Smooth muscle cell (in vitro differentiated cells): ENCODE measurements at regions not wholly inside any gene's neighbourhood (a gene's known extent, or its start where the extent isn't known, plus 50 kb on each side); places are given as distances from the start of the nearest gene placed in this dataset.

ENCODE experiments used
- DNase-seq: peaks from one replicate; lab custom pipeline; 2025; ENCODE audit not compliant: unreplicated experiment; lab: John Stamatoyannopoulos, UW
- H2AFZ ChIP-seq: fragments of 200-600 bp; sonication (generic); 2 replicates; pipeline ENCODE4 v1.6.0; 2016; ENCODE audit warnings: antibody characterized with exemption, low read depth, mild to moderate bottlenecking
- H3F3A ChIP-seq: fragments of 200-600 bp; sonication (generic); 2 replicates; pipeline ENCODE4 v1.6.0; 2017; ENCODE audit warnings: antibody characterized with exemption, low read depth
- H3K27ac ChIP-seq: fragments of 200-600 bp; sonication (generic); 2 replicates; pipeline ENCODE4 v1.5.1; 2016; ENCODE audit warnings: low read depth, mild to moderate bottlenecking
- H3K27me3 ChIP-seq: fragments of 200-600 bp; sonication (generic); 2 replicates; pipeline ENCODE4 v1.6.1; 2016; ENCODE audit warnings: low read depth, mild to moderate bottlenecking
- H3K36me3 ChIP-seq: fragments of 200-600 bp; sonication (generic); 2 replicates; pipeline ENCODE4 v1.5.1; 2016; ENCODE audit warnings: low read depth
- H3K4me1 ChIP-seq: fragments of 200-600 bp; sonication (generic); 2 replicates; pipeline ENCODE4 v1.5.1; 2016; ENCODE audit warnings: low read depth
- H3K4me2 ChIP-seq: fragments of 200-600 bp; sonication (generic); 2 replicates; pipeline ENCODE4 v1.6.0; 2016; ENCODE audit warnings: mild to moderate bottlenecking
- H3K4me3 ChIP-seq: fragments of 200-600 bp; sonication (generic); 2 replicates; pipeline ENCODE4 v1.5.1; 2016; ENCODE audit warnings: mild to moderate bottlenecking
- H3K79me2 ChIP-seq: fragments of 200-600 bp; sonication (generic); 2 replicates; pipeline ENCODE4 v1.6.0; 2016; ENCODE audit warnings: low read depth, mild to moderate bottlenecking
- H3K9ac ChIP-seq: fragments of 200-600 bp; sonication (generic); 2 replicates; pipeline ENCODE4 v1.6.0; 2016; ENCODE audit warnings: low read depth
- H3K9me3 ChIP-seq: fragments of 200-600 bp; sonication (generic); replicated peaks from 2 replicates; pipeline ENCODE4 v1.5.1; 2016; ENCODE audit warnings: low read depth
- H4K20me1 ChIP-seq: fragments of 200-600 bp; sonication (generic); 2 replicates; pipeline ENCODE4 v1.6.0; 2016; ENCODE audit warnings: low read depth
- WGBS: methylation state at CpG from one replicate; pipeline ENCODE4 v1.1.7; 2016; ENCODE audit warnings: low lambda C conversion rate; 5-methylcytosine and 5-hydroxymethylcytosine counted together
- TF ChIP-seq, protein P1 (sequence below): fragments of 200-600 bp; sonication (generic); IDR thresholded peaks from 2 replicates; pipeline ENCODE4 v1.5.1; 2017; ENCODE audit warnings: borderline replicate concordance, mild to moderate bottlenecking, antibody characterized with exemption; ENCODE audit not compliant: insufficient read depth, poor library complexity, severe bottlenecking

DNA sequence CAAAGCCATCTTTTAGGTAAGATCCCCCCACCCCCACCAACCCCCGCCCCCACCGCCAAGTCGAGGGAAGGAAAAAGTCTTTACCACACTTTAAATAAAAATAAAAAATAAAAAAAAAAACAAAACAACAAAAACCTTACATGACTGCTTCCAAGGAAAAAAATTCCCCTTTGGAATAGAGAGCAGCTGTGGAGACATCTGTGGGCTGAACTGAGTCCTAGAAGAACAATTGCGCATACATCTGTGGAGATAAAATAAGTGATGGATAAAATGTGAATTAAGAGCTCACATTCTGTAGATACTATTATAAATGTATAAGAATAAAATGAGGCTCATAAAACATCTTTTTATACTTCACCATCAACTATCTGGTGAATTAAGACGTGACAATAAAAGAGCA is 601.7 kb upstream of the AGTR1 start:
- H3K4me2 ChIP-seq, result no peak overlapping the region
- H3F3A ChIP-seq, result no peaks in the 10 kb centered on the region
- H2AFZ ChIP-seq, result no peak overlapping the region
- H3K9me3 ChIP-seq, result no peaks in the 10 kb centered on the region
- DNase-seq, result no peak
- H3K27ac ChIP-seq, result no peak overlapping the region
- WGBS, result 74% methylated on average over 4 of the region's 5 CpGs
- H3K79me2 ChIP-seq, result no peaks in the 10 kb centered on the region
- H3K36me3 ChIP-seq, result no peaks in the 10 kb centered on the region
- H3K4me1 ChIP-seq, result no peaks in the 10 kb centered on the region
- H3K4me3 ChIP-seq, result no peak overlapping the region
- no peaks in the 10 kb centered on the region for H3K27me3 ChIP-seq
- H4K20me1 ChIP-seq, result no peaks in the 10 kb centered on the region
- H3K9ac ChIP-seq, result no peak overlapping the region
- TF ChIP-seq, protein P1, sequence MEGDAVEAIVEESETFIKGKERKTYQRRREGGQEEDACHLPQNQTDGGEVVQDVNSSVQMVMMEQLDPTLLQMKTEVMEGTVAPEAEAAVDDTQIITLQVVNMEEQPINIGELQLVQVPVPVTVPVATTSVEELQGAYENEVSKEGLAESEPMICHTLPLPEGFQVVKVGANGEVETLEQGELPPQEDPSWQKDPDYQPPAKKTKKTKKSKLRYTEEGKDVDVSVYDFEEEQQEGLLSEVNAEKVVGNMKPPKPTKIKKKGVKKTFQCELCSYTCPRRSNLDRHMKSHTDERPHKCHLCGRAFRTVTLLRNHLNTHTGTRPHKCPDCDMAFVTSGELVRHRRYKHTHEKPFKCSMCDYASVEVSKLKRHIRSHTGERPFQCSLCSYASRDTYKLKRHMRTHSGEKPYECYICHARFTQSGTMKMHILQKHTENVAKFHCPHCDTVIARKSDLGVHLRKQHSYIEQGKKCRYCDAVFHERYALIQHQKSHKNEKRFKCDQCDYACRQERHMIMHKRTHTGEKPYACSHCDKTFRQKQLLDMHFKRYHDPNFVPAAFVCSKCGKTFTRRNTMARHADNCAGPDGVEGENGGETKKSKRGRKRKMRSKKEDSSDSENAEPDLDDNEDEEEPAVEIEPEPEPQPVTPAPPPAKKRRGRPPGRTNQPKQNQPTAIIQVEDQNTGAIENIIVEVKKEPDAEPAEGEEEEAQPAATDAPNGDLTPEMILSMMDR, result no peak

DNA sequence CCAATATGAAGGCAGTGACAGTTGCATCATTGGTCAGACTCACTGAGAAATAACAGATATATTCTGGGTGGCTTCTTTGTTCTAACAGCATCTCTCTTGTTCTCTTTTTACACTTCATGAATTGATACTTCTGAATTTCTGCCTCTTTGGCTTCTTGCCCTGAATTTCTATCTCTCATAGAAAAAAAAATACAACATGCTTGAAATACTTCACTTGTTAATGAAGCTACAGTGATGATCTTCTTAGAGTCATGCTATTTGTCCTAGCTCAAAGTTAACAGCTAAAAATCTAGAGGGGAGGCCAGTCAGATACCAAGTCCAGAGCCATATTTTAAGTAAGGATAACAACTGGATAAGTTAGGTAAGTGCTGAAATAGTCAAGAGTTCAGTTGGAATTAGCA is 597.2 kb upstream of the AGTR1 start:
- TF ChIP-seq, protein P1, result no peak

DNA sequence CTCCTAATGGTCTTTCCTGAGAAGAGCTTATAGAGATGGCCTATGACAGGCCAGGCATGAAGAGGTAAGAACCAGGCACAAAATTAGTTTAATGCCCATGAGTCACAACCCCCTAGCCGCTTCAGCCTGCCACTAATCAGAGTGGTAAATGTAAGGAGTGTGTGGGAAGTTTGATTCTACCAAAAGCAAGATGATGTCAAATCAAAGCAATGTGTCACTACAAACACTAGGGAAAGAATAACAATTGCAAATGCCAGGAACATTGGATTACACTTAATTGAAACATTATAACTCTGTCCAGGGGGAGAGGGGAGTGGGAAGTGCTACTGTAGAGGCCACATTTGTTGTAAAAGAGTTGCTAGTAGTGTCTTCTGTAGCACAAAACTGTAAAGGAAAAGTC is 596.6 kb upstream of the AGTR1 start:
- no peaks in the 10 kb centered on the region for H3K36me3 ChIP-seq
- H3K27me3 ChIP-seq, result no peaks in the 10 kb centered on the region
- no peak overlapping the region for H3K9ac ChIP-seq
- peak overlapping the region; percentile 10 for H2AFZ ChIP-seq
- no peak overlapping the region for H3K27ac ChIP-seq
- no peaks in the 10 kb centered on the region for H3K4me1 ChIP-seq
- no peaks in the 10 kb centered on the region for H3K79me2 ChIP-seq
- H3K4me3 ChIP-seq, result no peak overlapping the region
- H3F3A ChIP-seq, result no peaks in the 10 kb centered on the region
- TF ChIP-seq, protein P1, result no peak
- no peak overlapping the region for H3K4me2 ChIP-seq
- H3K9me3 ChIP-seq, result no peaks in the 10 kb centered on the region
- H4K20me1 ChIP-seq, result no peaks in the 10 kb centered on the region
- no peak for DNase-seq
- WGBS, result 26% methylated on average over 1 of the region's 1 CpG

More for the DNA sequence above, 597.2 kb upstream of the AGTR1 start:
- no peaks in the 10 kb centered on the region for H3K9me3 ChIP-seq
- H3K79me2 ChIP-seq, result no peaks in the 10 kb centered on the region
- no peak overlapping the region for H3K27ac ChIP-seq
- no peak overlapping the region for H3K9ac ChIP-seq
- H3F3A ChIP-seq, result no peaks in the 10 kb centered on the region
- no peak for DNase-seq
- H3K4me1 ChIP-seq, result no peaks in the 10 kb centered on the region
- H3K36me3 ChIP-seq, result no peaks in the 10 kb centered on the region
- no peaks in the 10 kb centered on the region for H3K27me3 ChIP-seq
- no peak overlapping the region for H3K4me2 ChIP-seq
- no peak overlapping the region for H2AFZ ChIP-seq
- H4K20me1 ChIP-seq, result no peaks in the 10 kb centered on the region
- no peak overlapping the region for H3K4me3 ChIP-seq

DNA sequence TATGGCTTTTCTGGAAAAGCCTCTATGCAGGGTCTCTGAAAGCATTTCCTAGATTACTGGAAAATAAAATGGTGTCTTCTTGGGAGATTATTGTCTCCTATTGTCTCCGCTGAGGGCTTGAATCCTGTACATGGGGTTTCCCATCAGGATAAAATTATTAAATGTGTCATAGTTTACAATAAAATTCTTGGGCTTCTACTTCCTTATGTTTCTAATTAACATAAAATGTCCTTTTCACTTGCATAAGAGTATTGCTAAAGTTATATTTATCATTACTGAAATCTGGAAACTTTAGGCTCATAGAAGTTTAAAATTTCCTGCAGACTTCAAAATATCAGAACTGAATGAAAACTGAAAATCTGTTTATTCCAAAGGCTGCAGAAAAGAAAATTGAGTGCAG is 595.5 kb upstream of the AGTR1 start:
- H3K4me1 ChIP-seq, result no peaks in the 10 kb centered on the region
- H3K36me3 ChIP-seq, result no peaks in the 10 kb centered on the region
- no peak overlapping the region for H3K4me3 ChIP-seq
- WGBS, result 100% methylated on average over 1 of the region's 1 CpG
- no peak overlapping the region for H3K27ac ChIP-seq
- no peaks in the 10 kb centered on the region for H3F3A ChIP-seq
- no peaks in the 10 kb centered on the region for H4K20me1 ChIP-seq
- no peak overlapping the region for H3K9ac ChIP-seq
- no peak overlapping the region for H2AFZ ChIP-seq
- DNase-seq, result no peak
- no peak overlapping the region for H3K4me2 ChIP-seq
- TF ChIP-seq, protein P1, result no peak
- H3K27me3 ChIP-seq, result no peaks in the 10 kb centered on the region
- H3K9me3 ChIP-seq, result no peaks in the 10 kb centered on the region
- H3K79me2 ChIP-seq, result no peaks in the 10 kb centered on the region
